HG02642 (cell line): ENCODE measurements at regions not wholly inside any gene's neighbourhood (a gene's known extent, or its start where the extent isn't known, plus 50 kb on each side); places are given as distances from the start of the nearest gene placed in this dataset.
"Not testable (repeated sequence)": the region's sequence is repeated elsewhere in the genome, so short reads cannot be mapped to it uniquely, and the experiment has no call there.

Experiments
- ATAC-seq: cut with Tn5 transposase; IDR thresholded peaks from one replicate; pipeline ENCODE4 v1.9.1; 2021; ENCODE audit warnings: mild to moderate bottlenecking; ENCODE audit not compliant: unreplicated experiment, poor library complexity

- ATAC-seq, result no peak
Observed at GRCh38 chr2:226487573-226487972, 312.0 kb downstream of the IRS1 start.

GRCh38 chr2:226483745-226484619 is 315.6 kb downstream of the IRS1 start:
- no peak for ATAC-seq

- ATAC-seq, result no peak
Observed at GRCh38 chr2:226483143-226483542, 316.5 kb downstream of the IRS1 start.

GRCh38 chr2:226478109-226478809 is 321.4 kb downstream of the IRS1 start:
- no peak for ATAC-seq

- ATAC-seq, result no peak
Observed at GRCh38 chr2:226477221-226478108, 322.2 kb downstream of the IRS1 start.

GRCh38 chr2:226475650-226476049 is 324.0 kb downstream of the IRS1 start:
- ATAC-seq, result no peak

- no peak for ATAC-seq
Observed at GRCh38 chr2:226474131-226474530, 325.5 kb downstream of the IRS1 start.

GRCh38 chr2:226471987-226472470 is 327.6 kb downstream of the IRS1 start:
- ATAC-seq, result no peak

GRCh38 chr2:226467633-226468032 is 332.0 kb downstream of the IRS1 start:
- no peak for ATAC-seq

- no peak for ATAC-seq
Observed at GRCh38 chr2:226467221-226467620, 332.4 kb downstream of the IRS1 start.

- ATAC-seq, result no peak
Observed at GRCh38 chr2:226466589-226466988, 333.0 kb downstream of the IRS1 start.

- ATAC-seq, result no peak
Observed at GRCh38 chr2:226466124-226466523, 333.5 kb downstream of the IRS1 start.

GRCh38 chr2:226464380-226464779 is 335.2 kb downstream of the IRS1 start:
- ATAC-seq, result no peak

- ATAC-seq, result no peak
Observed at GRCh38 chr2:226463154-226463553, 336.5 kb downstream of the IRS1 start.

GRCh38 chr2:226461981-226462380 is 337.6 kb downstream of the IRS1 start:
- no peak for ATAC-seq

GRCh38 chr2:226456144-226456543 is 343.5 kb downstream of the IRS1 start:
- ATAC-seq, result not testable (repeated sequence)

GRCh38 chr2:226452768-226453167 is 346.9 kb downstream of the IRS1 start:
- no peak for ATAC-seq

- ATAC-seq, result no peak
Observed at GRCh38 chr2:226451486-226451885, 348.1 kb downstream of the IRS1 start.

- ATAC-seq, result no peak
Observed at GRCh38 chr2:226450141-226450540, 349.5 kb downstream of the IRS1 start.
